ENCODE measurements at regions not wholly inside any gene's neighbourhood (a gene's known extent, or its start where the extent isn't known, plus 50 kb on each side); places are given as distances from the start of the nearest gene placed in this dataset.

DNA sequence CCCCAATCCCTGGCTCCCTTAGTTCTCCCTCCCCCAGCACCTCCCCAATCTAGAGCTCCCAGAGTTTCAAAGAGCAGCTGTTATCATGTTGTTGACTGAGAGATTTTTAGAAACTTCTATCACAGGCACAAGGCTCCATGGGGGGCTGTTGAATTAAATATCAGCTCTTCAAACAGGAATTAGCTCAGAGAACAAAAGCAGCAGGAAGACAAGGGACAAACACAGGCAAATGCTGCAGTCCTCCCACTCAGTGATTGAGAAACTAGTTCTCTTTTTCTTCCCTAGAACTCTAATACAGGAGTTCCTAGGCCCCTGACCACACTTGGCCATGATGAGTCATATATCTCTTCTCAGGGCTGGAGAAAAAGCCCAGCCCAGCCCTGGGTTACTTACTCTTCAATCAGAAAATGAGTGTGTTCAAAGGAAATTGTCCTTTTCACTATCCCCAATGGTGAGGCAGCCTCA lies 262.1 kb downstream of the IGSF11 start:
- intact Hi-C loops (cut with DNase I), result no loop called here
- H3K9me3 ChIP-seq (replicated peaks in 1 of 3), result no peaks in the 10 kb centered on the region
- no peak for DNase-seq
- H3K4me1 ChIP-seq (replicated peaks in 1 of 2), result no peaks in the 10 kb centered on the region
- TF ChIP-seq, protein P1, sequence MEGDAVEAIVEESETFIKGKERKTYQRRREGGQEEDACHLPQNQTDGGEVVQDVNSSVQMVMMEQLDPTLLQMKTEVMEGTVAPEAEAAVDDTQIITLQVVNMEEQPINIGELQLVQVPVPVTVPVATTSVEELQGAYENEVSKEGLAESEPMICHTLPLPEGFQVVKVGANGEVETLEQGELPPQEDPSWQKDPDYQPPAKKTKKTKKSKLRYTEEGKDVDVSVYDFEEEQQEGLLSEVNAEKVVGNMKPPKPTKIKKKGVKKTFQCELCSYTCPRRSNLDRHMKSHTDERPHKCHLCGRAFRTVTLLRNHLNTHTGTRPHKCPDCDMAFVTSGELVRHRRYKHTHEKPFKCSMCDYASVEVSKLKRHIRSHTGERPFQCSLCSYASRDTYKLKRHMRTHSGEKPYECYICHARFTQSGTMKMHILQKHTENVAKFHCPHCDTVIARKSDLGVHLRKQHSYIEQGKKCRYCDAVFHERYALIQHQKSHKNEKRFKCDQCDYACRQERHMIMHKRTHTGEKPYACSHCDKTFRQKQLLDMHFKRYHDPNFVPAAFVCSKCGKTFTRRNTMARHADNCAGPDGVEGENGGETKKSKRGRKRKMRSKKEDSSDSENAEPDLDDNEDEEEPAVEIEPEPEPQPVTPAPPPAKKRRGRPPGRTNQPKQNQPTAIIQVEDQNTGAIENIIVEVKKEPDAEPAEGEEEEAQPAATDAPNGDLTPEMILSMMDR (IDR thresholded peaks at IDR 0.05), result no peak
- TF ChIP-seq POLR2A (IDR thresholded peaks at IDR 0.05), result no peak
- no peak overlapping the region for H3K4me3 ChIP-seq
- H3K27ac ChIP-seq, result no peak overlapping the region
- H3K27me3 ChIP-seq, result no peaks in the 10 kb centered on the region
- no peaks in the 10 kb centered on the region for H3K36me3 ChIP-seq (replicated peaks in 1 of 2)

DNA sequence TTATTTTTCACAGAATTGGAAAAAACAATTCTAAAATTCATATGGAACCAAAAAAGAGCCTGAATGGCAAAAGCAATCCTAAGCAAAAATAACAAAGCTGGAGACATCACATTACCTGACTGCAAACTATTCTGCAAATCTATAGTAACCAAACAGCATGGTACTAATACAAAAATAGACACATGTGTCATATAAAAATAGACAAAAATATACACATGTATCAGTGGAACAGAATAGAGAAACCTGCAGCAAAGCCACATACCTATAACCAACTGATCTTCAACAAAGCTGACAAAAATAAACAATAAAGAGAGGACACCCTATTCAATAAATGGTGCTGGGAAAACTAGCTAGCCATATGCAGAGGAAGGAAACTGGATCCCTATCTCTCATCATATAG lies 259.6 kb downstream of the IGSF11 start:
- H3K4me3 ChIP-seq, result no peak overlapping the region
- TF ChIP-seq POLR2A (IDR thresholded peaks at IDR 0.05), result no peak
- TF ChIP-seq, protein P1 (IDR thresholded peaks at IDR 0.05), result no peak
- intact Hi-C loops (cut with DNase I), result no loop called here
- no peaks in the 10 kb centered on the region for H3K9me3 ChIP-seq (replicated peaks in 1 of 3)
- H3K4me1 ChIP-seq (replicated peaks in 1 of 2), result no peaks in the 10 kb centered on the region
- no peaks in the 10 kb centered on the region for H3K36me3 ChIP-seq (replicated peaks in 1 of 2)
- no peak overlapping the region for H3K27ac ChIP-seq
- H3K27me3 ChIP-seq, result no peaks in the 10 kb centered on the region
- DNase-seq, result no peak

DNA sequence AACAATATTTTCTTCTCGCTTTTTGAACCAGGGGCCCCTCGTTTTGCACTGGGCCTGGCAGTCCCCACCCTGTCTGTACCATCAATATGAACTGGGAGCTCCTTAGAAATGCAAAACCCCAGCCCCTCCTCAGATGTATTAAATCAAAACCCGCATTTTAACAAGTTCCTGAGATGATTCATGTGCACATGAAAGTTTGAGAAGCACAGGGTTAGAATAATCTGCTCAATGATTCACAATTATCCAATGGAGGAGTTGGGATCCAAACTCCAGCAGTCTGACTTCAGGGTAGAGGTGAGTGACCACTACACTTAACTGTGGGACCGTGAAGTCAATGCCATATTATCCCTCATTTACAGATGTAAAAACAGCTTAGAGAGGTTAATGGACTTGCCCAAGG lies 256.4 kb downstream of the IGSF11 start:
- WGBS, 4 donors, result 57 to 68% (median 62%) methylated on average over 4 of the region's 4 CpGs
- Histone ChIP-seq H3K27me3 (no peaks in the 10 kb centered on the region), H3K4me1 (replicated peaks in 1 of 2) (no peaks in the 10 kb centered on the region), H3K36me3 (replicated peaks in 1 of 2) (no peaks in the 10 kb centered on the region), H3K4me3 (no peak overlapping the region), H3K27ac (no peak overlapping the region), H3K9me3 (replicated peaks in 1 of 3) (no peaks in the 10 kb centered on the region)
- DNase-seq, result no peak
- intact Hi-C loops (cut with DNase I), result no loop called here
- TF ChIP-seq, protein P1 (IDR thresholded peaks at IDR 0.05), result no peak
- no peak for TF ChIP-seq POLR2A (IDR thresholded peaks at IDR 0.05)

DNA sequence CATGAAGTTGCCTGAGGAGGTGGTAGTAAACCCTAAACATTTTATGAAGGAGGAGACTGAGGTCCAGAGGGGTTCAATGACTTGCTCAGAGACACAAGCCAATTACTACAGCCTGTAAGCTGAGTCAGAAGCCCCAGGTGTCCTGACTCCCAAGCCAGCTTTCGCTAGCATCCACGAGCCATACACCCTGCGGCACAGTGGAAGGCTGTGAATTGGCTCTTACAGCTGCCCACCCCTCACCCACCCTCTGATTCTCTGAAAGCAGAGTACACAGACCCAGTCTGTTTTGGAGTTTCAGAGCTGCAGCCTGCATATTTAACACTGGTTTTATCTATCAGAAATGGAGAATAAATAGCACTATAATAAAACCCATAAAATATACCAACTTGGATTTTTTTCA lies 253.4 kb downstream of the IGSF11 start:
- Histone ChIP-seq H3K4me3 (no peak overlapping the region), H3K36me3 (replicated peaks in 1 of 2) (no peaks in the 10 kb centered on the region), H3K27ac (no peak overlapping the region), H3K9me3 (replicated peaks in 1 of 3) (no peaks in the 10 kb centered on the region), H3K4me1 (replicated peaks in 1 of 2) (no peaks in the 10 kb centered on the region), H3K27me3 (no peaks in the 10 kb centered on the region)
- 73 to 91% (median 83%) methylated on average over 3 of the region's 3 CpGs for WGBS, 4 donors
- no peak for DNase-seq
- intact Hi-C loops (cut with DNase I), result no loop called here
- no peak for TF ChIP-seq POLR2A (IDR thresholded peaks at IDR 0.05)
- TF ChIP-seq, protein P1 (IDR thresholded peaks at IDR 0.05), result no peak

All from adrenal gland (tissue), 9 donors.